ENCODE measurements at regions not wholly inside any gene's neighbourhood (a gene's known extent, or its start where the extent isn't known, plus 50 kb on each side); places are given as distances from the start of the nearest gene placed in this dataset.

- CTCF ChIA-PET = no interaction called here
- Histone ChIP-seq H3K9me3 (replicated peaks; ENCODE audit: control insufficient read depth, insufficient read depth, low read length) (no peaks in the 10 kb centered on the region), H3K4me2 (ENCODE audit: control insufficient read depth, insufficient read depth) (no peak overlapping the region), H3K4me1 (ENCODE audit: control insufficient read depth, insufficient read depth, low read length) (no peaks in the 10 kb centered on the region), H3K79me2 (ENCODE audit: control insufficient read depth, insufficient read depth, low read length) (no peaks in the 10 kb centered on the region), H3K4me3 (no peak overlapping the region), H3K9ac (ENCODE audit: control insufficient read depth, insufficient read depth, low read length) (no peak overlapping the region), H4K20me1 (ENCODE audit: control insufficient read depth, insufficient read depth) (no peaks in the 10 kb centered on the region), H2AFZ (ENCODE audit: control insufficient read depth, low read depth, low read length) (no peak overlapping the region), H3K27ac (ENCODE audit: control insufficient read depth, insufficient read depth) (no peak overlapping the region), H3K27me3 (replicated peaks in 1 of 2; ENCODE audit: control insufficient read depth in 2 of 2, insufficient read depth in 2 of 2, low read length in 1 of 2) (no peaks in the 10 kb centered on the region), H3K36me3 (ENCODE audit: control insufficient read depth in 2 of 2, insufficient read depth in 2 of 2, low read length in 1 of 2) (no peaks in the 10 kb centered on the region)
- TF ChIP-seq MTA2 (IDR thresholded peaks at IDR 0.05; ENCODE audit: low read depth) (no peak), POLR2AphosphoS2 (IDR thresholded peaks at IDR 0.05; ENCODE audit: low read depth, low read length) (no peak), ATF7 (IDR thresholded peaks at IDR 0.05; ENCODE audit: low read depth) (no peak), CREM (IDR thresholded peaks at IDR 0.05; ENCODE audit: low read depth) (no peak), ZBTB33 (IDR thresholded peaks at IDR 0.05) (no peak)
- intact Hi-C loops (cut with micrococcal nuclease; ENCODE audit: unreplicated experiment) (no loop called here), in situ Hi-C loops (cut with MboI) (no loop called here)
- DNase-seq (ENCODE audit: low read depth, low spot score) (no peak), FAIRE-seq (no peak), ATAC-seq (no peak)
- BruUV-seq (replicated peaks) = no TSS peak
- RAD21 ChIA-PET (ENCODE audit: unreplicated experiment) = no interaction called here
- SMC1A ChIA-PET (ENCODE audit: uncharacterized antibody, unreplicated experiment) = interaction anchor here (0.8 to 2.2 kb wide), 2 partner anchors 11 to 17 kb away, joined by 3 to 10 read pairs; no protein-coding TSS in a partner anchor
- POLR2A ChIA-PET = no interaction called here
Measured at GRCh38 chr6:114888241-114888640, 545.4 kb upstream of the HS3ST5 start.

GRCh38 chr6:114886670-114887436, 544.0 kb upstream of the HS3ST5 start:
- intact Hi-C loops (cut with micrococcal nuclease; ENCODE audit: unreplicated experiment) (no loop called here), in situ Hi-C loops (cut with MboI) (no loop called here)
- no peak for DNase-seq (ENCODE audit: low read depth, low spot score)
- Histone ChIP-seq H4K20me1 (ENCODE audit: control insufficient read depth, insufficient read depth) (no peaks in the 10 kb centered on the region), H3K79me2 (ENCODE audit: control insufficient read depth, insufficient read depth, low read length) (no peaks in the 10 kb centered on the region), H3K9ac (ENCODE audit: control insufficient read depth, insufficient read depth, low read length) (no peak overlapping the region), H3K27ac (ENCODE audit: control insufficient read depth, insufficient read depth) (no peak overlapping the region), H3K4me2 (ENCODE audit: control insufficient read depth, insufficient read depth) (no peak overlapping the region), H3K4me3 (no peak overlapping the region), H3K4me1 (ENCODE audit: control insufficient read depth, insufficient read depth, low read length) (no peaks in the 10 kb centered on the region), H3K27me3 (replicated peaks in 1 of 2; ENCODE audit: control insufficient read depth in 2 of 2, insufficient read depth in 2 of 2, low read length in 1 of 2) (no peaks in the 10 kb centered on the region), H2AFZ (ENCODE audit: control insufficient read depth, low read depth, low read length) (no peak overlapping the region), H3K9me3 (replicated peaks; ENCODE audit: control insufficient read depth, insufficient read depth, low read length) (no peaks in the 10 kb centered on the region), H3K36me3 (ENCODE audit: control insufficient read depth in 2 of 2, insufficient read depth in 2 of 2, low read length in 1 of 2) (no peaks in the 10 kb centered on the region)
- RAD21 ChIA-PET (ENCODE audit: unreplicated experiment) = no interaction called here
- no peak for FAIRE-seq
- BruUV-seq (replicated peaks) = no TSS peak
- no peak for ATAC-seq
- SMC1A ChIA-PET (ENCODE audit: uncharacterized antibody, unreplicated experiment) = interaction anchor here (0.6 to 2.2 kb wide), 2 partner anchors 9 to 1225 kb away, joined by 3 to 10 read pairs; no protein-coding TSS in a partner anchor
- POLR2A ChIA-PET = no interaction called here
- CTCF ChIA-PET = no interaction called here
- TF ChIP-seq ESRRA (IDR thresholded peaks at IDR 0.05; ENCODE audit: low read length) (no peak), EP300 (IDR thresholded peaks at IDR 0.05; ENCODE audit: borderline replicate concordance in 1 of 2, control insufficient read depth in 1 of 2, low read depth in 2 of 2, low read length in 2 of 2) (no peak), HDAC2 (IDR thresholded peaks at IDR 0.05) (no peak), PML (IDR thresholded peaks at IDR 0.05; ENCODE audit: low read length) (no peak), SMAD5 (IDR thresholded peaks at IDR 0.05; ENCODE audit: low read depth) (no peak), SREBF2 (IDR thresholded peaks at IDR 0.05; ENCODE audit: low read length) (no peak), NFXL1 (IDR thresholded peaks at IDR 0.05; ENCODE audit: borderline replicate concordance) (no peak), ATF7 (IDR thresholded peaks at IDR 0.05; ENCODE audit: low read depth) (no peak), SRF (IDR thresholded peaks at IDR 0.05; ENCODE audit: low read depth in 2 of 2, low read length in 2 of 2) (no peak), CBX3 (IDR thresholded peaks at IDR 0.05; ENCODE audit: borderline replicate concordance, low read depth) (no peak), SMARCA5 (IDR thresholded peaks at IDR 0.05) (no peak), E2F4 (IDR thresholded peaks at IDR 0.05; ENCODE audit: low read depth, low read length) (no peak), MXI1 (IDR thresholded peaks at IDR 0.05; ENCODE audit: low read depth, low read length) (no peak), RCOR1 (conservative IDR thresholded peaks at IDR 0.05; ENCODE audit: low read depth, low read length) (no peak)
